Mammary epithelial cell (primary cell): ENCODE measurements at regions not wholly inside any gene's neighbourhood (a gene's known extent, or its start where the extent isn't known, plus 50 kb on each side); places are given as distances from the start of the nearest gene placed in this dataset.
"Not testable (repeated sequence)": the region's sequence is repeated elsewhere in the genome, so short reads cannot be mapped to it uniquely, and the experiment has no call there.

Source experiments
- EZH2 ChIP-seq: IDR thresholded peaks from 2 replicates; pipeline ENCODE4 v1.6.1; 2012; ENCODE audit warnings: low read length, inconsistent platforms, borderline replicate concordance
- TF ChIP-seq, protein P1 (sequence below), 2 donors: IDR thresholded peaks in 1 of 2; conservative IDR thresholded peaks in 1 of 2; 2 replicates each; pipeline ENCODE4 v1.5.1; 2011 to 2012; ENCODE audit warnings: inconsistent platforms in 2 of 2, low read length in 2 of 2, mild to moderate bottlenecking in 2 of 2, control low read depth in 1 of 2, low read depth in 1 of 2; ENCODE audit not compliant: insufficient read depth in 1 of 2; ENCODE audit errors: extremely low read depth in 1 of 2

DNA sequence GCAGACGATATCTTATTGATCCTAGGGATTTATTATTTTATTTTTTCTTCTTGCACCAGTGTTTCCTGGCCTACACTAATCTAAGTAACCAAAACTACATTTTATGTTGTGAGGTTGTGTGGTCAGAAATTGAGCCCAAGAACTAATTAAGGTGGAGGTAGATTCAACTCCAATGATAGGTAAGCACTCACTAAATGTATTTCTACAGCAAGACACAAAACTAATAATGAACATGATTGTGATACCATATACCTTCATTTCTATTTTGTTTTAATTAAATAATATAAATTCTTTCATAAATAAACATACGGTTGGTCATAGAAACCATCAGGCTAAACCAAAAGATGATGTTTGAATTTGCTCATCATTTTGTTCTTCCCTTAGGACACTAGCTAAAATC, 319.0 kb downstream of the PCDH11X start:
- TF ChIP-seq, protein P1, sequence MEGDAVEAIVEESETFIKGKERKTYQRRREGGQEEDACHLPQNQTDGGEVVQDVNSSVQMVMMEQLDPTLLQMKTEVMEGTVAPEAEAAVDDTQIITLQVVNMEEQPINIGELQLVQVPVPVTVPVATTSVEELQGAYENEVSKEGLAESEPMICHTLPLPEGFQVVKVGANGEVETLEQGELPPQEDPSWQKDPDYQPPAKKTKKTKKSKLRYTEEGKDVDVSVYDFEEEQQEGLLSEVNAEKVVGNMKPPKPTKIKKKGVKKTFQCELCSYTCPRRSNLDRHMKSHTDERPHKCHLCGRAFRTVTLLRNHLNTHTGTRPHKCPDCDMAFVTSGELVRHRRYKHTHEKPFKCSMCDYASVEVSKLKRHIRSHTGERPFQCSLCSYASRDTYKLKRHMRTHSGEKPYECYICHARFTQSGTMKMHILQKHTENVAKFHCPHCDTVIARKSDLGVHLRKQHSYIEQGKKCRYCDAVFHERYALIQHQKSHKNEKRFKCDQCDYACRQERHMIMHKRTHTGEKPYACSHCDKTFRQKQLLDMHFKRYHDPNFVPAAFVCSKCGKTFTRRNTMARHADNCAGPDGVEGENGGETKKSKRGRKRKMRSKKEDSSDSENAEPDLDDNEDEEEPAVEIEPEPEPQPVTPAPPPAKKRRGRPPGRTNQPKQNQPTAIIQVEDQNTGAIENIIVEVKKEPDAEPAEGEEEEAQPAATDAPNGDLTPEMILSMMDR (conservative IDR thresholded peaks at IDR 0.05 in 1 of 2, IDR thresholded peaks at IDR 0.05 in 1 of 2; ENCODE audit: extremely low read depth in 1 of 2, insufficient read depth in 1 of 2, low read depth in 1 of 2, low read length in 2 of 2) = not testable (repeated sequence)
- TF ChIP-seq EZH2 = not testable (repeated sequence)
